ENCODE measurements at regions not wholly inside any gene's neighbourhood (a gene's known extent, or its start where the extent isn't known, plus 50 kb on each side); places are given as distances from the start of the nearest gene placed in this dataset.

GRCh38 chr10:31614611-31615010 is 295.6 kb downstream of the ZEB1 start:
- no peak for TF ChIP-seq CTCF (IDR thresholded peaks at IDR 0.05; ENCODE audit: borderline replicate concordance, insufficient read depth, low read depth, low read length)
- no peak overlapping the region for H3K4me3 ChIP-seq (ENCODE audit: low read depth, low read length)

GRCh38 chr10:31612082-31612481 is 293.1 kb downstream of the ZEB1 start:
- no peak for TF ChIP-seq CTCF (IDR thresholded peaks at IDR 0.05; ENCODE audit: borderline replicate concordance, insufficient read depth, low read depth, low read length)
- no peak overlapping the region for H3K4me3 ChIP-seq (ENCODE audit: low read depth, low read length)

GRCh38 chr10:31611161-31611560 is 292.1 kb downstream of the ZEB1 start:
- TF ChIP-seq CTCF (IDR thresholded peaks at IDR 0.05; ENCODE audit: borderline replicate concordance, insufficient read depth, low read depth, low read length) = no peak
- no peak overlapping the region for H3K4me3 ChIP-seq (ENCODE audit: low read depth, low read length)

- no peak overlapping the region for H3K4me3 ChIP-seq (ENCODE audit: low read depth, low read length)
- TF ChIP-seq CTCF (IDR thresholded peaks at IDR 0.05; ENCODE audit: borderline replicate concordance, insufficient read depth, low read depth, low read length) = no peak
Observed at GRCh38 chr10:31607481-31607880, 288.5 kb downstream of the ZEB1 start.

- no peak for TF ChIP-seq CTCF (IDR thresholded peaks at IDR 0.05; ENCODE audit: borderline replicate concordance, insufficient read depth, low read depth, low read length)
- H3K4me3 ChIP-seq (ENCODE audit: low read depth, low read length) = no peak overlapping the region
Observed at GRCh38 chr10:31606841-31607240, 287.8 kb downstream of the ZEB1 start.

- no peak overlapping the region for H3K4me3 ChIP-seq (ENCODE audit: low read depth, low read length)
- no peak for TF ChIP-seq CTCF (IDR thresholded peaks at IDR 0.05; ENCODE audit: borderline replicate concordance, insufficient read depth, low read depth, low read length)
Observed at GRCh38 chr10:31605861-31606525, 287.0 kb downstream of the ZEB1 start.

GRCh38 chr10:31605426-31605825 is 286.4 kb downstream of the ZEB1 start:
- no peak overlapping the region for H3K4me3 ChIP-seq (ENCODE audit: low read depth, low read length)
- TF ChIP-seq CTCF (IDR thresholded peaks at IDR 0.05; ENCODE audit: borderline replicate concordance, insufficient read depth, low read depth, low read length) = no peak

Data from GM12875 (cell line).